Neuronal stem cell (in vitro differentiated cells): ENCODE measurements at regions not wholly inside any gene's neighbourhood (a gene's known extent, or its start where the extent isn't known, plus 50 kb on each side); places are given as distances from the start of the nearest gene placed in this dataset.

Experiments used
- DNase-seq: peaks from one replicate; pipeline ENCODE4 v3.0.0-alpha.2; 2013; ENCODE audit warnings: low spot score
- H2AFZ ChIP-seq: one replicate; pipeline ENCODE4 v1.6.1; 2013; ENCODE audit warnings: mild to moderate bottlenecking, low read length, inconsistent platforms
- H2AK5ac ChIP-seq: 2 replicates; pipeline ENCODE4 v1.6.1; 2013; ENCODE audit warnings: low read depth, mild to moderate bottlenecking, inconsistent platforms, low read length, moderate library complexity, mixed read lengths
- H2BK120ac ChIP-seq: 2 replicates; pipeline ENCODE4 v1.6.1; 2013; ENCODE audit warnings: low read depth, mild to moderate bottlenecking, inconsistent platforms, low read length, moderate library complexity, mixed read lengths
- H2BK12ac ChIP-seq: one replicate; pipeline ENCODE4 v1.6.1; 2013; ENCODE audit warnings: low read length, inconsistent platforms
- H2BK15ac ChIP-seq: 2 replicates; pipeline ENCODE4 v1.6.1; 2013; ENCODE audit warnings: mild to moderate bottlenecking, low read length, inconsistent platforms, mixed read lengths
- H2BK5ac ChIP-seq: one replicate; pipeline ENCODE4 v1.6.1; 2013; ENCODE audit warnings: inconsistent platforms, mild to moderate bottlenecking, low read length, moderate library complexity
- H3K14ac ChIP-seq: one replicate; pipeline ENCODE4 v1.6.1; 2013; ENCODE audit warnings: low read length, inconsistent platforms
- H3K18ac ChIP-seq: 2 replicates; pipeline ENCODE4 v1.6.1; 2013; ENCODE audit warnings: low read length, inconsistent platforms
- H3K23ac ChIP-seq: 2 replicates; pipeline ENCODE4 v1.6.1; 2013; ENCODE audit warnings: low read depth, mild to moderate bottlenecking, mixed read lengths, low read length, inconsistent platforms; ENCODE audit not compliant: poor library complexity
- H3K27ac ChIP-seq: replicated peaks from 3 replicates; pipeline ENCODE4 v1.5.1; 2013; ENCODE audit warnings: low read length, inconsistent platforms
- H3K27me3 ChIP-seq, 3 experiments: 2 replicates each; pipeline ENCODE4 v1.6.1; 2013; ENCODE audit warnings: low read length in 3 of 3, mild to moderate bottlenecking in 2 of 3, inconsistent platforms in 1 of 3, low read depth in 1 of 3, mixed read lengths in 1 of 3, moderate library complexity in 1 of 3; ENCODE audit not compliant: control insufficient read depth in 3 of 3, insufficient read depth in 3 of 3
- H3K36me3 ChIP-seq, 2 donors: replicated peaks in 1 of 2; 2 replicates each; pipeline ENCODE4 v1.6.1; 2013; ENCODE audit warnings: low read length in 2 of 2; ENCODE audit not compliant: control insufficient read depth in 2 of 2, insufficient read depth in 2 of 2
- H3K4ac ChIP-seq: 2 replicates; pipeline ENCODE4 v1.6.1; 2013; ENCODE audit warnings: inconsistent platforms, mild to moderate bottlenecking, low read length, moderate library complexity
- H3K4me1 ChIP-seq, 2 donors: 1 replicate in 1 of 2; 2 replicates in 1 of 2; pipeline ENCODE4 v1.6.1; 2013; ENCODE audit warnings: low read length in 2 of 2, low read depth in 1 of 2; ENCODE audit not compliant: control insufficient read depth in 2 of 2, insufficient read depth in 1 of 2
- H3K4me2 ChIP-seq: one replicate; pipeline ENCODE4 v1.6.1; 2013; ENCODE audit warnings: mild to moderate bottlenecking, low read length, inconsistent platforms; ENCODE audit not compliant: insufficient read depth, poor library complexity, severe bottlenecking
- H3K4me3 ChIP-seq, 2 donors: 2 replicates each; pipeline ENCODE4 v1.5.1; 2013; ENCODE audit warnings: low read length in 2 of 2, mild to moderate bottlenecking in 2 of 2, inconsistent platforms in 1 of 2, moderate library complexity in 1 of 2
- H3K79me1 ChIP-seq: one replicate; pipeline ENCODE4 v1.6.1; 2013; ENCODE audit warnings: low read depth, mild to moderate bottlenecking, inconsistent platforms, low read length, moderate library complexity
- H3K9ac ChIP-seq: one replicate; pipeline ENCODE4 v1.6.1; 2013; ENCODE audit warnings: mild to moderate bottlenecking, low read depth, low read length, inconsistent platforms; ENCODE audit not compliant: poor library complexity
- H3K9me3 ChIP-seq, 2 donors: replicated peaks in 1 of 2; 2 replicates each; pipeline versions ENCODE3 to v1.6.1; 2013; ENCODE audit warnings: low read length in 2 of 2, mild to moderate bottlenecking in 2 of 2, inconsistent platforms in 1 of 2, low read depth in 1 of 2, mixed read lengths in 1 of 2, moderate library complexity in 1 of 2; ENCODE audit not compliant: control insufficient read depth in 2 of 2, insufficient read depth in 1 of 2
- H4K8ac ChIP-seq: one replicate; pipeline ENCODE4 v1.6.1; 2013; ENCODE audit warnings: low read depth, mild to moderate bottlenecking, inconsistent platforms, low read length, moderate library complexity
- H4K91ac ChIP-seq: one replicate; pipeline ENCODE4 v1.6.1; 2013; ENCODE audit warnings: low read length, low read depth, mild to moderate bottlenecking, inconsistent platforms; ENCODE audit not compliant: poor library complexity
- WGBS, 2 donors: extraction: QIAGEN DNeasy Blood & Tissue Kit; methylation state at CpG; one replicate each; pipeline ENCODE4 v1.1.7; 2013; ENCODE audit warnings: missing lambda C conversion rate in 2 of 2, mixed read lengths in 1 of 2; ENCODE audit not compliant: insufficient read length in 2 of 2, insufficient replicate concordance in 1 of 2; ENCODE audit errors: extremely low coverage in 2 of 2; 5-methylcytosine and 5-hydroxymethylcytosine counted together

GRCh38 chr3:182525766-182526374 is 267.4 kb upstream of the ATP11B start:
- whole genome bisulfite sequencing, 2 donors: no CpG with 5 or more reads among the region's 4 CpGs
- no peak overlapping the region for H3K18ac ChIP-seq

GRCh38 chr3:182527745-182528144 is 265.6 kb upstream of the ATP11B start:
- no peak overlapping the region for H4K8ac ChIP-seq
- H2BK12ac ChIP-seq: no peak overlapping the region
- no peaks in the 10 kb centered on the region for H3K27me3 ChIP-seq
- no peaks in the 10 kb centered on the region for H3K36me3 ChIP-seq
- H4K91ac ChIP-seq: no peak overlapping the region
- no peak overlapping the region for H3K4ac ChIP-seq
- H3K14ac ChIP-seq: no peak overlapping the region
- H2AFZ ChIP-seq: no peak overlapping the region
- no peak overlapping the region for H2BK15ac ChIP-seq
- no peak overlapping the region for H3K18ac ChIP-seq
- H3K79me1 ChIP-seq: no peaks in the 10 kb centered on the region
- no peak overlapping the region for H3K4me2 ChIP-seq
- DNase-seq: no peak
- H3K4me3 ChIP-seq: no peak overlapping the region
- H3K9me3 ChIP-seq: no peaks in the 10 kb centered on the region
- no peak overlapping the region for H3K23ac ChIP-seq
- no peak overlapping the region for H2BK120ac ChIP-seq
- H3K4me1 ChIP-seq: peaks cover 7 to 16% of the 10 kb centered on the region in 2 donors
- no peak overlapping the region for H3K27ac ChIP-seq
- H2BK5ac ChIP-seq: no peak overlapping the region
- H2AK5ac ChIP-seq: no peak overlapping the region
- no peak overlapping the region for H3K9ac ChIP-seq

More at GRCh38 chr3:182525766-182526374, 267.4 kb upstream of the ATP11B start:
- no peaks in the 10 kb centered on the region for H3K79me1 ChIP-seq
- no peak overlapping the region for H3K4me3 ChIP-seq
- no peaks in the 10 kb centered on the region for H3K9me3 ChIP-seq
- no peak overlapping the region for H3K14ac ChIP-seq
- H2AK5ac ChIP-seq: no peak overlapping the region
- no peak overlapping the region for H3K9ac ChIP-seq
- no peaks in the 10 kb centered on the region for H3K36me3 ChIP-seq
- H4K8ac ChIP-seq: no peak overlapping the region
- peaks cover 8 to 16% of the 10 kb centered on the region in 2 donors for H3K4me1 ChIP-seq
- H3K4me2 ChIP-seq: no peak overlapping the region
- DNase-seq: no peak
- no peak overlapping the region for H3K27ac ChIP-seq
- H2BK120ac ChIP-seq: no peak overlapping the region
- no peaks in the 10 kb centered on the region for H3K27me3 ChIP-seq
- H2BK15ac ChIP-seq: no peak overlapping the region
- H4K91ac ChIP-seq: no peak overlapping the region
- no peak overlapping the region for H3K4ac ChIP-seq
- no peak overlapping the region for H2BK5ac ChIP-seq
- no peak overlapping the region for H3K23ac ChIP-seq
- H2BK12ac ChIP-seq: no peak overlapping the region
- H2AFZ ChIP-seq: no peak overlapping the region

- no CpG with 5 or more reads among the region's 3 CpGs for WGBS, 2 donors
- Histone ChIP-seq H2BK120ac (no peak overlapping the region), H3K18ac (no peak overlapping the region), H2AK5ac (no peak overlapping the region), H2BK12ac (no peak overlapping the region), H2BK15ac (no peak overlapping the region), H3K14ac (no peak overlapping the region), H3K9me3 (peaks cover 0 to 3% of the 10 kb centered on the region in 2 donors), H2AFZ (no peak overlapping the region), H3K4ac (no peak overlapping the region), H4K8ac (no peak overlapping the region), H3K23ac (no peak overlapping the region), H3K27me3 (no peaks in the 10 kb centered on the region), H3K27ac (no peak overlapping the region), H3K4me2 (no peak overlapping the region), H3K79me1 (no peaks in the 10 kb centered on the region), H2BK5ac (no peak overlapping the region), H4K91ac (no peak overlapping the region), H3K9ac (no peak overlapping the region), H3K4me3 (no peak overlapping the region), H3K36me3 (no peaks in the 10 kb centered on the region), H3K4me1 (peaks cover 7 to 9% of the 10 kb centered on the region in 2 donors)
- no peak for DNase-seq
These were observed 263.0 kb upstream of the ATP11B start for GRCh38 chr3:182530316-182530715.

- Histone ChIP-seq H3K4me2 (no peak overlapping the region), H2BK15ac (no peak overlapping the region), H2BK12ac (no peak overlapping the region), H3K14ac (no peak overlapping the region), H3K9me3 (peaks cover 0 to 4% of the 10 kb centered on the region in 2 donors), H3K36me3 (peaks cover 0 to 1% of the 10 kb centered on the region in 2 donors), H3K4ac (no peak overlapping the region), H2AK5ac (no peak overlapping the region), H3K27me3 (no peaks in the 10 kb centered on the region), H4K8ac (no peak overlapping the region), H3K27ac (no peak overlapping the region), H3K4me3 (no peak overlapping the region), H3K4me1 (peaks cover 2% of the 10 kb centered on the region in 2 donors), H3K9ac (no peak overlapping the region), H3K79me1 (no peaks in the 10 kb centered on the region), H2BK120ac (no peak overlapping the region), H4K91ac (no peak overlapping the region), H3K18ac (no peak overlapping the region), H2BK5ac (no peak overlapping the region), H2AFZ (no peak overlapping the region), H3K23ac (no peak overlapping the region)
- WGBS, 2 donors: no CpG with 5 or more reads among the region's 2 CpGs
- DNase-seq: no peak
These were observed 259.9 kb upstream of the ATP11B start for GRCh38 chr3:182533394-182533793.
